Nephron (organoid): ENCODE measurements at regions not wholly inside any gene's neighbourhood (a gene's known extent, or its start where the extent isn't known, plus 50 kb on each side); places are given as distances from the start of the nearest gene placed in this dataset.
"Not testable (repeated sequence)": the region's sequence is repeated elsewhere in the genome, so short reads cannot be mapped to it uniquely, and the experiment has no call there.

ENCODE experiments used
- H3K27ac Mint-ChIP-seq, 3 experiments: 2 replicates each; pipeline ENCODE4 v1.8.0; 2020; ENCODE audit warnings: mixed read lengths in 3 of 3, mild to moderate bottlenecking in 2 of 3, moderate library complexity in 1 of 3
- H3K27me3 Mint-ChIP-seq: 2 replicates; pipeline ENCODE4 v1.8.0; 2021; ENCODE audit warnings: low read depth, mild to moderate bottlenecking, moderate library complexity, mixed read lengths
- H3K36me3 Mint-ChIP-seq: 2 replicates; pipeline ENCODE4 v1.8.0; 2020; ENCODE audit warnings: low read depth, mixed read lengths
- H3K4me1 Mint-ChIP-seq: 2 replicates; pipeline ENCODE4 v1.8.0; 2020; ENCODE audit warnings: mixed read lengths
- H3K4me3 Mint-ChIP-seq, 3 experiments: 2 replicates each; pipeline ENCODE4 v1.8.0; 2020; ENCODE audit warnings: mild to moderate bottlenecking in 3 of 3, mixed read lengths in 3 of 3, moderate library complexity in 2 of 3
- H3K9me3 Mint-ChIP-seq: 2 replicates; pipeline ENCODE4 v1.8.0; 2020; ENCODE audit warnings: mixed read lengths
- CTCF ChIP-seq, 3 experiments: fragments of 200-600 bp; sonication (generic); IDR thresholded peaks; one replicate each; pipeline ENCODE4 v1.5.0; 2021; ENCODE audit warnings: antibody characterized with exemption in 3 of 3; ENCODE audit not compliant: unreplicated experiment in 3 of 3

DNA sequence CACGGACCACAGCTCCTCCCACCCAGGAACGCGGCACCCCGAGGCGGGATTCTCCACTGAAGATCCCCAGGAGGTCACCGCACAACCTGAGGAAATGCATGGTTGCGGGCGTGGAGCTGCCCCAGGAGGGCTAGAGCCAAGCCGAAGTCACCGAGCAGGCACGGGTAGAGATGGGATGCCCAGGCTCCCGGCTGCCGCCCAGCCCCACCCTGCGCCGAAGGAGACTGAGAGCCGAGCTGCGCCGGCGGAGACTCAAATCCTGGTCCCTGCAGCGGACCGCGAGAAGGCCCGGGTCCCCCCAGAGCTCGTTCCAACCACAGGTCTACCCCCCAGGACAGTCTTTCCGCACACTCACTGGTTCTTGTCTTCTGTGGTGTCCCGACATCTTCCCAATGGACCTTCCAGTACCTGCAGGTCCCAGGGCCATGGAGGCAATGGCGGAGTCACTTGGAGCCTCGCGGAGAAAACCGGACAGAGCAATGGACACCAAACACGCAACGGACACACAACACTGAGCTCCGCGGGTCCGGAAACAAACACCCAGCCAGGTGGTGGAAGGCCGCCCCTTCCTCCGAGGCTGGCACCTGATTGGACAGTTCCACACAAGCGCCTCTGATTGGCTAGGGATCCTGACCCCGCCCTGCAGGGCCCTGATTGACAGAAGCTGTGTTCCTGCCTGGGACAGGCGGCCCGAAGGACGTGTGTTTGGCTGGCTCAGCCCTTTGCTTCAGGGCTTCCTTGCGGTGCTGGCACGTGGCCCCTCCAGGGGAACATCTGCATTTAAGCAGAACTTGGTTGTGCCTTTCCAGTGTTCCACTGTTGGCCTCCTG is 331.9 kb upstream of the NUPR2 start:
- Mint-ChIP-seq H3K4me3 (no peak overlapping the region), H3K36me3 (no peaks in the 10 kb centered on the region), H3K27ac (no peak overlapping the region), H3K27me3 (no peaks in the 10 kb centered on the region), H3K4me1 (no peaks in the 10 kb centered on the region), H3K9me3 (peaks cover 48% of the 10 kb centered on the region)
- no peak for TF ChIP-seq CTCF (IDR thresholded peaks at IDR 0.05; ENCODE audit: unreplicated experiment in 3 of 3)

- peaks cover 31% of the 10 kb centered on the region for H3K9me3 Mint-ChIP-seq
- not testable (repeated sequence) for H3K27me3 Mint-ChIP-seq, H3K4me3 Mint-ChIP-seq, H3K27ac Mint-ChIP-seq, H3K4me1 Mint-ChIP-seq, H3K36me3 Mint-ChIP-seq
Observed at GRCh38 chr7:56420528-56420927, 304.3 kb upstream of the NUPR2 start.

GRCh38 chr7:56375173-56375572 is 259.0 kb upstream of the NUPR2 start:
- H3K9me3 Mint-ChIP-seq: peaks cover 12% of the 10 kb centered on the region
- H3K27ac Mint-ChIP-seq: no peak overlapping the region
- no peak for TF ChIP-seq CTCF (IDR thresholded peaks at IDR 0.05; ENCODE audit: unreplicated experiment in 3 of 3)
- H3K27me3 Mint-ChIP-seq: no peaks in the 10 kb centered on the region
- H3K4me1 Mint-ChIP-seq: no peaks in the 10 kb centered on the region
- H3K36me3 Mint-ChIP-seq: peaks cover 4% of the 10 kb centered on the region
- H3K4me3 Mint-ChIP-seq: no peak overlapping the region

DNA sequence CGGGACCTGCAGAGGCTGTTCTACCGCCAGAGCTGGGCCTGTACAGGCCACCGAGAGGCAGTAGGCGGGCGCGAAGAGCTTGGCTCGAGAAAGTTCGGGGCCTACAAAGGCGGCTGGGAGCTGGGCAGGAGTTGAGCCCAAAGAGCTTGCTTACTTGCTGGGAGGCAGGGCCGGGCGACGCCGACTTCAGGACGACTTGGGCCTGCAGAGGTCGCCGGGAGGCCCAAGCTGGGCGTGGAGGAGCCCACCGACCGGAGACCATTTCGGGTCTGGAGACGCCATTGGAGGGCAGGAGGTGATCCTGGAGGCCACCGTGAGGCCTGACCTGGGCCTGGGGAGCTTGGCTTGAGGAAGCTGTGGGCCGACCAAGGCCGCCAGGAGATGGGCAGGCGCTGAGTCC is 258.4 kb upstream of the NUPR2 start:
- H3K4me3 Mint-ChIP-seq, H3K27ac Mint-ChIP-seq, H3K27me3 Mint-ChIP-seq, H3K36me3 Mint-ChIP-seq, H3K4me1 Mint-ChIP-seq: not testable (repeated sequence)
- peaks cover 12% of the 10 kb centered on the region for H3K9me3 Mint-ChIP-seq

DNA sequence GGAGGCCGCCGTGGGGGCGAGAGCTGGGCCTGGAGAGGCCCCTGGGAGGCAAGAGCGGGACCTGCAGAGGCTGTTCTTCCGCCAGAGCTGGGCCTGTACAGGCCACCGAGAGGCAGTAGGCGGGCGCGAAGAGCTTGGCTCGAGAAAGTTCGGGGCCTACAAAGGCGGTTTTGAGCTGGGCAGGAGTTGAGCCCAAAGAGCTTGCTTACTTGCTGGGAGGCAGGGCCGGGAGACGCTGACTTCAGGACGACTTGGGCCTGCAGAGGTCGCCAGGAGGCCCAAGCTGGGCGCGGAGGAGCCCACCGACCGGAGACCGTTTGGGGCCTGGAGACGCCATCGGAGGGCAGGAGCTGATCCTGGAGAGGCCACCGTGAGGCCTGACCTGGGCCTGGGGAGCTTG is 257.1 kb upstream of the NUPR2 start:
- H3K27ac Mint-ChIP-seq, H3K36me3 Mint-ChIP-seq, H3K27me3 Mint-ChIP-seq, H3K4me1 Mint-ChIP-seq, H3K4me3 Mint-ChIP-seq: not testable (repeated sequence)
- peaks cover 12% of the 10 kb centered on the region for H3K9me3 Mint-ChIP-seq

- not testable (repeated sequence) for H3K36me3 Mint-ChIP-seq, H3K27ac Mint-ChIP-seq, H3K4me3 Mint-ChIP-seq, H3K27me3 Mint-ChIP-seq, H3K4me1 Mint-ChIP-seq
- H3K9me3 Mint-ChIP-seq: peaks cover 12% of the 10 kb centered on the region
Observed at GRCh38 chr7:56371792-56372191, 255.6 kb upstream of the NUPR2 start.

- H3K27ac Mint-ChIP-seq, H3K4me1 Mint-ChIP-seq, H3K4me3 Mint-ChIP-seq, H3K36me3 Mint-ChIP-seq, H3K27me3 Mint-ChIP-seq, H3K9me3 Mint-ChIP-seq: not testable (repeated sequence)
Observed at GRCh38 chr7:56370208-56370872, 254.1 kb upstream of the NUPR2 start.

GRCh38 chr7:56367914-56368313 is 251.7 kb upstream of the NUPR2 start:
- H3K4me3 Mint-ChIP-seq, H3K36me3 Mint-ChIP-seq, H3K27ac Mint-ChIP-seq, H3K4me1 Mint-ChIP-seq, H3K27me3 Mint-ChIP-seq, H3K9me3 Mint-ChIP-seq: not testable (repeated sequence)

DNA sequence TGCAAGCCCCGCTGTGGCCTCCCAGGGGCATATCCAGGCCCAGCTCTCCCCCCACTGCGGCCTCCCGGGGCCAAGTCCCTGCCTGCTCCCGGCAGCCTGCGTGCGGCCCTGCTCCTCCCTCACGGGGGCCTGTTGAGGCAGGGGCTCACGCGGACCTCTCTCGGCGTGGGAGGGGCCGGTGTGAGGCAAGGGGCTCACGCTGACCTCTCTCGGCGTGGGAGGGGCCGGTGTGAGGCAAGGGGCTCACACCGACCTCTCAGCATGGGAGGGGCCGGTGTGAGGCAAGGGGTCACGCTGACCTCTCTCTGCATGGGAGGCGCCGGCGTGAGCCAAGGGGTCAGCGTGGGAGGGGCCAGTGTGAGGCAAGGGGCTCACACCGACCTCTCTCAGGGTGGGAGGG is 251.2 kb upstream of the NUPR2 start:
- H3K4me1 Mint-ChIP-seq, H3K27me3 Mint-ChIP-seq, H3K9me3 Mint-ChIP-seq, H3K36me3 Mint-ChIP-seq, H3K27ac Mint-ChIP-seq, H3K4me3 Mint-ChIP-seq: not testable (repeated sequence)

DNA sequence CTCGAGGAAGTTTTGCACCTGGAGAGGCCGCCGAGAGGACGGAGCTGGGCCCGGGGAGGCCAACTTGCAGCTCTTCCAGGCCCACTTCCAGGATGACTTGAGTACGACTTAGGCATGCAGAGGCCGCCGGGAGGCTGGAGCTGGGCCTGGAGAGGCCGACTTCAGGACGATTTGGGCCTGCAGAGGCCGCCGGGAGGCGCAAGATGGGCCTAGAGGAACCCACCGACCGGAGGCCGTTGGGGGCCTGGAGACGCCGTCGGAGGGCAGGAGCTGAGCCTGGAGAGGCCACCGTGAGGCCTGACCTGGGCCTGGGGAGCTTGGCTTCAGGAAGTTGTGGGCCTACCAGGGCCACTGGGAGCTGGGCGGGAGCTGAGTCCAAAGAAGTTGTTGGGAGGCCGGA is 250.5 kb upstream of the NUPR2 start:
- H3K9me3 Mint-ChIP-seq, H3K27ac Mint-ChIP-seq, H3K4me1 Mint-ChIP-seq, H3K36me3 Mint-ChIP-seq, H3K27me3 Mint-ChIP-seq, H3K4me3 Mint-ChIP-seq: not testable (repeated sequence)

DNA sequence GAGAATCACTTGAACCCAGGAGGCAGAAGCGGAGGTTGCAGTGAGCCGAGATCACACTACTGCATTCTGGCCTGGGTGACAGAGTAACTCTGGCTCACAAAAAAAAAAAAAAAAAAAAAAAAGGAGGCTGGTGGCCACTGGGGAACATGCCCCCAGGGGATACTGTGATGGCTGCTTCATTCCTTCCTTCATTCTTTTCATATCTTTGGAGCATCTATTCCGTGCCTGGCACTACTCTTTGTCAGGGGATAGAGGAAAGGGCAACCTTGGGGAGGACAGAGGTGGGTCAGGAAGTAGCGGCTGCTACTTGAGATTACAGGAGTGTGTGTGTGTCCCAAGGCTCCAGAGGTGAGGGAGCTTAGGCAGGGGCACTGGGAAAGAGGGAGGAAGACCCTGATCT is 236.4 kb upstream of the NUPR2 start:
- not testable (repeated sequence) for H3K36me3 Mint-ChIP-seq, H3K4me1 Mint-ChIP-seq, H3K4me3 Mint-ChIP-seq, H3K27ac Mint-ChIP-seq, H3K27me3 Mint-ChIP-seq
- peaks cover 30% of the 10 kb centered on the region for H3K9me3 Mint-ChIP-seq

- H3K36me3 Mint-ChIP-seq, H3K27ac Mint-ChIP-seq, H3K4me3 Mint-ChIP-seq, H3K27me3 Mint-ChIP-seq, H3K4me1 Mint-ChIP-seq: not testable (repeated sequence)
- H3K9me3 Mint-ChIP-seq: peaks cover 36% of the 10 kb centered on the region
Observed at GRCh38 chr7:56351181-56351580, 235.0 kb upstream of the NUPR2 start.

- not testable (repeated sequence) for H3K4me3 Mint-ChIP-seq, H3K27me3 Mint-ChIP-seq, H3K36me3 Mint-ChIP-seq, H3K27ac Mint-ChIP-seq, H3K4me1 Mint-ChIP-seq
- H3K9me3 Mint-ChIP-seq: peaks cover 36% of the 10 kb centered on the region
Observed at GRCh38 chr7:56348311-56348710, 232.1 kb upstream of the NUPR2 start.
